Progenitor cell of endocrine pancreas (in vitro differentiated cells): ENCODE measurements at regions not wholly inside any gene's neighbourhood (a gene's known extent, or its start where the extent isn't known, plus 50 kb on each side); places are given as distances from the start of the nearest gene placed in this dataset.
"Not testable (repeated sequence)": the region's sequence is repeated elsewhere in the genome, so short reads cannot be mapped to it uniquely, and the experiment has no call there.

Source experiments
- DNase-seq: peaks from one replicate; pipeline ENCODE4 v3.0.0; 2021; ENCODE audit warnings: low spot score; ENCODE audit not compliant: unreplicated experiment
- H3K27ac Mint-ChIP-seq: 2 replicates; pipeline ENCODE4 v1.8.0; 2021; ENCODE audit warnings: mild to moderate bottlenecking, moderate library complexity, mixed read lengths
- H3K27me3 Mint-ChIP-seq: 2 replicates; pipeline ENCODE4 v1.8.0; 2021; ENCODE audit warnings: mixed read lengths
- H3K36me3 Mint-ChIP-seq: 2 replicates; pipeline ENCODE4 v1.8.0; 2022; ENCODE audit warnings: mixed read lengths; ENCODE audit not compliant: insufficient read depth
- H3K4me1 Mint-ChIP-seq: 2 replicates; pipeline ENCODE4 v1.8.0; 2021; ENCODE audit warnings: low read depth, mixed read lengths
- H3K4me3 Mint-ChIP-seq: 2 replicates; pipeline ENCODE4 v1.8.0; 2021; ENCODE audit warnings: low read depth, mild to moderate bottlenecking, moderate library complexity, mixed read lengths
- H3K9me3 Mint-ChIP-seq: 2 replicates; pipeline ENCODE4 v1.8.0; 2021; ENCODE audit warnings: low read depth, mixed read lengths
- TF ChIP-seq, protein P1 (sequence below): fragments of 200-600 bp; sonication (generic); IDR thresholded peaks from one replicate; pipeline ENCODE4 v1.5.0; 2021; ENCODE audit warnings: antibody characterized with exemption, mild to moderate bottlenecking; ENCODE audit not compliant: unreplicated experiment

DNA sequence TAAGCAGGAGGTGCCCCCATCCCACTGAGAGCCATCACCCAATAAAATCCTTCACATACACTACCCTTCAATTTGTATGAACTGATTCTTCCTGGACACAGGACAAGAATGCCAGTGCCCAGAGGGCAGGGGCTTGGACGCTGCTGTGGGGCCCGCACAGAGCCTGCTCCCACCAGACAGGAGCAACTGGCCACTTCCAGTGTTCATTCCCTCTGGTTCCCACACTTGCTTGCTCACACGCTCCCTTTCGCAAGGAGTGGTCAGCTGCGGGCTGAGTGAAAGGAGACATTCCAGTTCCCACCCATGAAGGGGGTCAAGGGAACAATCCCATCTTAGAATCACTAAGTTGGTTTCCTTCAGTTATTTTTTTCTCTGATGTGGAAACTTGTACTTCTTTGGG lies 314.5 kb upstream of the ACO1 start:
- DNase-seq = no peak
- Mint-ChIP-seq H3K4me3 (no peak overlapping the region), H3K27me3 (peaks cover 6% of the 10 kb centered on the region), H3K27ac (no peak overlapping the region), H3K9me3 (peaks cover 5% of the 10 kb centered on the region), H3K36me3 (peaks cover 3% of the 10 kb centered on the region), H3K4me1 (no peaks in the 10 kb centered on the region)
- TF ChIP-seq, protein P1, sequence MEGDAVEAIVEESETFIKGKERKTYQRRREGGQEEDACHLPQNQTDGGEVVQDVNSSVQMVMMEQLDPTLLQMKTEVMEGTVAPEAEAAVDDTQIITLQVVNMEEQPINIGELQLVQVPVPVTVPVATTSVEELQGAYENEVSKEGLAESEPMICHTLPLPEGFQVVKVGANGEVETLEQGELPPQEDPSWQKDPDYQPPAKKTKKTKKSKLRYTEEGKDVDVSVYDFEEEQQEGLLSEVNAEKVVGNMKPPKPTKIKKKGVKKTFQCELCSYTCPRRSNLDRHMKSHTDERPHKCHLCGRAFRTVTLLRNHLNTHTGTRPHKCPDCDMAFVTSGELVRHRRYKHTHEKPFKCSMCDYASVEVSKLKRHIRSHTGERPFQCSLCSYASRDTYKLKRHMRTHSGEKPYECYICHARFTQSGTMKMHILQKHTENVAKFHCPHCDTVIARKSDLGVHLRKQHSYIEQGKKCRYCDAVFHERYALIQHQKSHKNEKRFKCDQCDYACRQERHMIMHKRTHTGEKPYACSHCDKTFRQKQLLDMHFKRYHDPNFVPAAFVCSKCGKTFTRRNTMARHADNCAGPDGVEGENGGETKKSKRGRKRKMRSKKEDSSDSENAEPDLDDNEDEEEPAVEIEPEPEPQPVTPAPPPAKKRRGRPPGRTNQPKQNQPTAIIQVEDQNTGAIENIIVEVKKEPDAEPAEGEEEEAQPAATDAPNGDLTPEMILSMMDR = no peak

DNA sequence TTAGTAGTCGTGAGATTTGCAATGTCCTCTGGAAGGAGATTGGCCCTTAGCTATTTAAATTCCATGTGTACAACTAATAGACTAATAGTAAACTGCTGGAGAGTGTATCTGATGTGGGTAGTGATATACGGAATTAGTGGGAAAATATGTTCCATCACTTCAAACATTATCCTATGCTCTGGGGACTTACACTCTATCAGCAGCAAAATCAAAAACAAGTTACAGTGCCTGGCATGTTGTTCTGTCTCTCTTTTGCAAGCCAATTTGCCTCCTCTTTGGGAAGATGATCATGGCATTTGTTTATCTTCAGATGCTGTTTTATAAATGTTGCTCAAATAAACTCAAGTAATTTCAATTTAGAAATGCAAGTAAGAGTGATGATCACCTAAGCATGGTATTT lies 311.9 kb upstream of the ACO1 start:
- Mint-ChIP-seq H3K36me3 (peaks cover 4% of the 10 kb centered on the region), H3K9me3 (peaks cover 10% of the 10 kb centered on the region), H3K27ac (no peak overlapping the region), H3K4me3 (no peak overlapping the region), H3K4me1 (no peaks in the 10 kb centered on the region), H3K27me3 (peaks cover 3% of the 10 kb centered on the region)
- TF ChIP-seq, protein P1 = no peak
- no peak for DNase-seq

DNA sequence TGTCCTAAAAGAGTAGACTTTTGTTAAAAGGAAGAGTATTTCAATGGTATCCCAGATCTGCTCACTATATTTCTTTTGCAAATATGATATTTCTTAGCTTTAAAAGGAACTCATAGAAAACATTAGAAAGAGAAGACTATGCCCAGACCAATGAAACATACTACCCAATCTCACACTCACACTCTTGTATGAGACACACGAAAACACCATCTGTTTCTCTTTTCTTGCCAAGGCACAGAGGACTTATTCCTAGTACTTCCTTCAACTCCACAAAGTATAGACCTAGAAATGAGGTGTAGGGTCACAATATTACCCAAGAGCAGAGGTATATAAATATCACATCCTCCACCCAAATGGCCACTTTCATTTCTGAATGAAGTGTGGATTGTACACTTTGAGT lies 292.4 kb upstream of the ACO1 start:
- H3K27ac Mint-ChIP-seq = no peak overlapping the region
- no peak overlapping the region for H3K4me3 Mint-ChIP-seq
- TF ChIP-seq, protein P1 = no peak
- DNase-seq = no peak
- no peaks in the 10 kb centered on the region for H3K36me3 Mint-ChIP-seq
- no peaks in the 10 kb centered on the region for H3K4me1 Mint-ChIP-seq
- H3K9me3 Mint-ChIP-seq = peaks cover 4% of the 10 kb centered on the region
- H3K27me3 Mint-ChIP-seq = no peaks in the 10 kb centered on the region

DNA sequence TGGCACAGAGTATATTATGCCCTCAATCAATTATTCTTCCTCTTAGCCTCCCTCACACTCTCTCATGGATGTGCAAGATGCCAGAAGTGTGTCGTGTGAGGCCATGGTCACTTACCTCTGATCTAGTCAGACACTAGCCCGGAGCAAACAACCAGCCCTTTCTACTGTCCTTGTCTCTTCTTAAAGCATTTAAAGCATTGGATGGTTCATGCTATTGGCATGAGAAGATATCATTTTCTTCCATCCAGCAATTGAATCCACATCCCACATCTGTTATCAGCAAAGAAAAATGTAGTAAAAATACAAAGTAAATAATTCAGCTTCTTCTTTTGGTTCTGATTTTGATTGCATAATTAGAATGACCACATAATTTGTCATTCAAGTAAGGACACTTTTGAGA lies 267.2 kb upstream of the ACO1 start:
- H3K36me3 Mint-ChIP-seq = no peaks in the 10 kb centered on the region
- H3K27ac Mint-ChIP-seq = no peak overlapping the region
- no peak overlapping the region for H3K4me3 Mint-ChIP-seq
- no peak for DNase-seq
- H3K4me1 Mint-ChIP-seq = no peaks in the 10 kb centered on the region
- TF ChIP-seq, protein P1 = no peak
- no peaks in the 10 kb centered on the region for H3K27me3 Mint-ChIP-seq
- peaks cover 2% of the 10 kb centered on the region for H3K9me3 Mint-ChIP-seq

DNA sequence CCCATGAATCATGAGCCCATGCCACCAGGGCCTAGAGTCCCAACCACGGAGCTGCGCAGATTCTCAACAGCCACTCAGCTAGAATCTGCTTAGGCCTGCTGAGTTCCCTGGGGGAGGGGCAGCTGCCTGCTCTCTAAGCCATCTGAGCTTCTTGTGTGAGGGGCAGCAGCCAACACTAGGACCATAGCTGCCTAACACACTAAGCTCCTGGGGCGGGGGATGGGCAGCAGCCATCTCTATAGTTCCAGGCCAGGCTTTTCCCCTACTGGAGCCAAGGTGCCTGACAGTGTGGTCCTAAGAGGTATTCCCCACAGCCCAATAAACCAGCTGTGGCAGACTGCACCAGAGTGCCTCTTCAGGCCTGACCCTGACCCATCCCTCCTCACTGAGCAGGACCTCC lies 255.9 kb upstream of the ACO1 start:
- Mint-ChIP-seq H3K4me3 (no peak overlapping the region), H3K4me1 (no peaks in the 10 kb centered on the region), H3K36me3 (no peaks in the 10 kb centered on the region), H3K27ac (no peak overlapping the region), H3K27me3 (no peaks in the 10 kb centered on the region), H3K9me3 (peaks cover 13% of the 10 kb centered on the region)
- TF ChIP-seq, protein P1 = no peak
- no peak for DNase-seq

DNA sequence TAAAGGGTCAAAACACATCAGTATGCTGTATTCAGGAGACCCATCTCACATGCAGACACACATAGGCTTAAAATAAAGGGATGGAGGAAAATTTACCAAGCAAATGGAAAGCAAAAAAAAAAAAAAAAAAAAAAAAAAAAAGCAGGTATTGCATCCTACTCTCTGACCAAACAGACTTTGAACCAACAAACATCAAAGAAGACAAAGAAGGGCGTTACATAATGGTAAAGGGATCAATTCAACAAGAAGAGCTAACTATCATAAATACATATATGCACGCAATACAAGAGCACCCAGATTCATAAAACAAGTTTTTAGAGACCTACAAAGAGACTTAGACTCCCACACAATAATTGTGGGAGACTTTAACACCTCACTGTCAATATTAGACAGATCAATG lies 253.7 kb upstream of the ACO1 start:
- H3K36me3 Mint-ChIP-seq = not testable (repeated sequence)
- peaks cover 13% of the 10 kb centered on the region for H3K9me3 Mint-ChIP-seq

More for the DNA sequence above, 253.7 kb upstream of the ACO1 start:
- not testable (repeated sequence) for H3K27ac Mint-ChIP-seq, H3K4me1 Mint-ChIP-seq, H3K4me3 Mint-ChIP-seq, H3K27me3 Mint-ChIP-seq, DNase-seq
